ENCODE measurements at regions not wholly inside any gene's neighbourhood (a gene's known extent, or its start where the extent isn't known, plus 50 kb on each side); places are given as distances from the start of the nearest gene placed in this dataset.
"Not testable (repeated sequence)": the region's sequence is repeated elsewhere in the genome, so short reads cannot be mapped to it uniquely, and the experiment has no call there.

GRCh38 chr4:107772269-107772668, 52.2 kb upstream of the PAPSS1 start:
- H3K36me3 Mint-ChIP-seq (ENCODE audit: low read depth); ATAC-seq: not testable (repeated sequence)

DNA sequence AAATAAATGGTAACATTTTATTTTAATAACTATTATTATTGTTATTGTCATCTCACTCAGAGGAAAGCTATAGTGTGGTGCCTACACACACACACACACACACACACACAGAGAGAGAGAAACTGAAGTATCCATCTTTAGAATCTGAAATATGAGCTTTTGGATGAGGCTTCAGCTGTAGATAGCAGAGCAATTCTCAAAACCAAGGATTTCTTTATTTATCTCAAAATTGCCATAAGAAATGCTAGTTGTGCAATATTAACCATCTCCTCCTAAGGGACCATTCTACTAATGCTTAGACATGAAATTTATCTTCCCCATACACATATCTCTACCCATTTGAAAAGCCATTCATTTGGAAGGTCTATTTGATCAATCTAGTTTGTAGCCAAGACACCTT, 50.1 kb upstream of the SGMS2 start:
- Mint-ChIP-seq H3K36me3 (ENCODE audit: low read depth) (no peaks in the 10 kb centered on the region), H3K4me3 (no peak overlapping the region), H3K27me3 (ENCODE audit: low read depth) (peaks cover 8% of the 10 kb centered on the region), H3K9me3 (ENCODE audit: insufficient read depth) (peaks cover 4% of the 10 kb centered on the region), H3K27ac (no peak overlapping the region), H3K4me1 (ENCODE audit: low read depth) (no peaks in the 10 kb centered on the region)
- ChIA-PET CTCF (interaction anchor here (0.8 kb wide), 1 partner anchor 16 kb away, joined by 3 read pairs; no protein-coding TSS in a partner anchor), POLR2A (no interaction called here)
- no peak for DNase-seq
- no peak for ATAC-seq

More at GRCh38 chr4:107772269-107772668, 52.2 kb upstream of the PAPSS1 start:
- POLR2A ChIA-PET; H3K4me3 Mint-ChIP-seq; H3K27ac Mint-ChIP-seq; H3K27me3 Mint-ChIP-seq (ENCODE audit: low read depth); H3K9me3 Mint-ChIP-seq (ENCODE audit: insufficient read depth); DNase-seq; H3K4me1 Mint-ChIP-seq (ENCODE audit: low read depth); CTCF ChIA-PET: not testable (repeated sequence)

Measured in activated CD8-positive, alpha-beta T cell treated with anti-CD3 and anti-CD28 coated beads, Interleukin-2, amount 10 ng/mL, durations not matched to agents 7 days and 5 days (primary cell).